ENCODE measurements at regions not wholly inside any gene's neighbourhood (a gene's known extent, or its start where the extent isn't known, plus 50 kb on each side); places are given as distances from the start of the nearest gene placed in this dataset.

DNA sequence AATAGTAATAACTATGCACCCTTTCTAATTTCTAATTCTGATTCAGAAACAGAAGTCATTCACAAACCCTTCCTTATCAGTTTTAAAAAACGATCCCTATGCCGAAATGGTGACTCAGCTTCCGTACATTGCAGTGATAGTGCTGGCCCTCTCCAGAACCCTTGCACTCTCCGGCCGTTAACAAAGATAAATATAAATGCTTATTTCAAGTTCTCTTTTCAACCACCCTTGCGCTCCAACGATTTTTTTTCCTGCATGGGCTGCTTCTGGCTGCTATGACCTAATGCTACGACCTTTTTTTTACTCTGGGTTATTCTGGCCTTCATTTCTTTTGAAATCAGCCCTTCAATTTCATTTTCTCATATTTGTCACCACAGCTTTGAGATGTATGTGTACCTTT, 646.2 kb downstream of the NTRK3 start:
- TF ChIP-seq POLR2A (IDR thresholded peaks at IDR 0.05; ENCODE audit: borderline replicate concordance, extremely low read depth, insufficient read depth, insufficient read length) (no peak), EZH2 (IDR thresholded peaks at IDR 0.05) (no peak), RAD21 (IDR thresholded peaks at IDR 0.05; ENCODE audit: low read depth) (no peak), SIN3A (IDR thresholded peaks at IDR 0.05; ENCODE audit: low read depth) (no peak), SRF (IDR thresholded peaks at IDR 0.05; ENCODE audit: low read depth) (no peak), EGR1 (IDR thresholded peaks at IDR 0.05; ENCODE audit: low read depth) (no peak), POLR2AphosphoS5 (IDR thresholded peaks at IDR 0.05; ENCODE audit: low read depth, low read length) (no peak)
- TF ChIP-seq, protein P1, sequence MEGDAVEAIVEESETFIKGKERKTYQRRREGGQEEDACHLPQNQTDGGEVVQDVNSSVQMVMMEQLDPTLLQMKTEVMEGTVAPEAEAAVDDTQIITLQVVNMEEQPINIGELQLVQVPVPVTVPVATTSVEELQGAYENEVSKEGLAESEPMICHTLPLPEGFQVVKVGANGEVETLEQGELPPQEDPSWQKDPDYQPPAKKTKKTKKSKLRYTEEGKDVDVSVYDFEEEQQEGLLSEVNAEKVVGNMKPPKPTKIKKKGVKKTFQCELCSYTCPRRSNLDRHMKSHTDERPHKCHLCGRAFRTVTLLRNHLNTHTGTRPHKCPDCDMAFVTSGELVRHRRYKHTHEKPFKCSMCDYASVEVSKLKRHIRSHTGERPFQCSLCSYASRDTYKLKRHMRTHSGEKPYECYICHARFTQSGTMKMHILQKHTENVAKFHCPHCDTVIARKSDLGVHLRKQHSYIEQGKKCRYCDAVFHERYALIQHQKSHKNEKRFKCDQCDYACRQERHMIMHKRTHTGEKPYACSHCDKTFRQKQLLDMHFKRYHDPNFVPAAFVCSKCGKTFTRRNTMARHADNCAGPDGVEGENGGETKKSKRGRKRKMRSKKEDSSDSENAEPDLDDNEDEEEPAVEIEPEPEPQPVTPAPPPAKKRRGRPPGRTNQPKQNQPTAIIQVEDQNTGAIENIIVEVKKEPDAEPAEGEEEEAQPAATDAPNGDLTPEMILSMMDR (IDR thresholded peaks at IDR 0.05 in 2 of 3, conservative IDR thresholded peaks at IDR 0.05 in 1 of 3; ENCODE audit: borderline replicate concordance in 1 of 3, insufficient read depth in 1 of 3, low read depth in 2 of 3, low read length in 2 of 3) = no peak
